KBM-7 (cell line): ENCODE measurements at regions not wholly inside any gene's neighbourhood (a gene's known extent, or its start where the extent isn't known, plus 50 kb on each side); places are given as distances from the start of the nearest gene placed in this dataset.

Source experiments
- DNase-seq: peaks from one replicate; pipeline ENCODE4 v3.0.0-alpha.2; 2015
- in situ Hi-C: fragments of 300-500 bp; cut with MboI; formaldehyde crosslinking; loops from 2 replicates; pipeline ENCODE4 v1.14.3; 2020; ENCODE audit warnings: low sequenced_read_pairs, low pct_unique_long_range_greater_than_20kb, mixed read lengths

DNA sequence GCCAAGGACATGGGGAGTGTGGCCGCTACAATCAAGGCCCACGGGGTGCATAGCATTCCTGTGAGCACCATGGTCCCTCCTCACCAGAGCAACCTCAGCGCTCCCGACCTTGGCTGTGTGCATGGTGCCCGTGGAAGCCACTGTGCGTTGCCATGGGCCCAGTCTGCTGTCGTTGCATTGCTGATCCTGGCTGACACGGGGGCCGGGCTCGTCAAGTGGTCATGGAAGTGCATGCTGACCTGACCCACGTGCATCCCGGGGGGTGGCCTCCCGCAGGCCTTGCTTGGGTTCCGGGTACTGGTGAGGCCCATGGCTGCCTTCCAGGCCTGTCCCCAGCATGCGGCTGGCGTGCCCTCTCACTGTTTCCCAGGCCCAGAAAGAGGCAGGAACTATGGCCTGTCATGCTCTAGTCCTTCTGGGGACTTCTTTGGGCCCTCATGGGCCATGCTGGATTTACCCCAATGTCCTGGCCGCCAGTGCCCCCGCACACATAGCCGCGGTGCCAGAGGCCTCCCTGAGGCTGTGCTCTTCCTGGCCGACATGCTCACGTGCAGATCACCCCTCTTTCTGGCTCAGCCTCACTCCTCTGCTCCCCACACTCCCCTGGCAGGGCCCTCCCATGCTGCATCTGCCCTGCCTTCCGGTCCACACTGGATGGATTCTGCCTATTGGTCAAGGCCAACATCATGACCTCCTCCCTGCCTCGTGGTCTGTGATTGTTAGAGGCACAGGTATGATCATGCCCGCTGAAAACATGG lies 1258.0 kb downstream of the BRD1 start:
- DNase-seq = no peak
- in situ Hi-C loops = no loop called here

DNA sequence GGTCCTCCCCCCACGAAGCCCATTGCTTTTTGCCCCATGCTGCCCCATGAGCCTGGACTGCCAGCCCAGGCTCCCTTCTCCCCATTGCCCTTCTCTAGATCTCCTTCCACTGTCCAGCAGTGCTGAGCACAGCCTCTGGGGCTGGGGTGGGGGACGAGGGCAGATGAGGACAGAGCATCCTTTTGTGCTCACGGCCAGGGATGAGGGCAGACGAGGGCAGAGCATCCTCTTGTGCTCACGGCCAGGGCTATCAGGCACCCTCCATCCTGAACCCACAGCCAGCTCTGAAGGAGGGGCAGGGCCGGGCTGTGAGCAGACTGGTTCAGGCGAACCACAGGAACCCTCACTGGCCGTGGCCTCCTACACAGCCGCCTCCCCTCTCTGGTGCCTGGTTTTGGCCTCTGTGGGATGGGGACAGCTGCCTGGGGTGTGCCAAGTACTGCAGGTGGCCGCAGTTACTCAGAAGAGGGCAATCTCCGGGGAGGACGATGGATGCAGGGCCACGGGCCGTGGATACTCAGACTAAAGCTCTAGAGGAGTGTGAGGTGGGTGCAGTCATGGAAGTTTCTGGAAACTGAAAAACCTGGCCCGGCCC lies 1258.8 kb downstream of the BRD1 start:
- no peak for DNase-seq
- in situ Hi-C loops = no loop called here

GRCh38 chr22:48567213-48567975 lies 1260.3 kb downstream of the BRD1 start:
- in situ Hi-C loops = no loop called here
- peak; percentile 21 for DNase-seq

- in situ Hi-C loops = no loop called here
Measured at GRCh38 chr22:48566741-48567140, 1260.9 kb downstream of the BRD1 start.

GRCh38 chr22:48565901-48566501 lies 1261.7 kb downstream of the BRD1 start:
- DNase-seq = no peak
- in situ Hi-C loops = no loop called here

More at GRCh38 chr22:48566741-48567140, 1260.9 kb downstream of the BRD1 start:
- DNase-seq = no peak

- no peak for DNase-seq
- in situ Hi-C loops = no loop called here
Measured at GRCh38 chr22:48564995-48565394, 1262.7 kb downstream of the BRD1 start.

DNA sequence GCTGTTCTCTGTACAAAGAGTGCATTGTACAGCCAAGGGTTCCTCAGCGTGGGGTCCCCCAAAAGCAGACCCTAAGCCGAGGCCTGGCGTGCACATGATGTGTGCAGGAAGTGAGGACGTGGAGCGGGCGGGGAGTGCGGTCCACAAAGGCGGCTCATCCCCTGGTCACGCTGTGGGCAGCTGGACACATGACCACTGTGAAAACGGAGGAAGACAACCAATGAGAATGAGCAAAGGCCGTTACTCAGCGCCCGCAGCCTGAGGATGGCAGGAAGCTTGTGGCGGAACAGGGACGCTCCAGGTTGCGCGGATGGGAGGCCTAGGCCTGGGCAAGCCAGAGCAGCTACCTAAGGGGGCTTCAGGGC lies 1263.7 kb downstream of the BRD1 start:
- in situ Hi-C loops = no loop called here
- DNase-seq = no peak

DNA sequence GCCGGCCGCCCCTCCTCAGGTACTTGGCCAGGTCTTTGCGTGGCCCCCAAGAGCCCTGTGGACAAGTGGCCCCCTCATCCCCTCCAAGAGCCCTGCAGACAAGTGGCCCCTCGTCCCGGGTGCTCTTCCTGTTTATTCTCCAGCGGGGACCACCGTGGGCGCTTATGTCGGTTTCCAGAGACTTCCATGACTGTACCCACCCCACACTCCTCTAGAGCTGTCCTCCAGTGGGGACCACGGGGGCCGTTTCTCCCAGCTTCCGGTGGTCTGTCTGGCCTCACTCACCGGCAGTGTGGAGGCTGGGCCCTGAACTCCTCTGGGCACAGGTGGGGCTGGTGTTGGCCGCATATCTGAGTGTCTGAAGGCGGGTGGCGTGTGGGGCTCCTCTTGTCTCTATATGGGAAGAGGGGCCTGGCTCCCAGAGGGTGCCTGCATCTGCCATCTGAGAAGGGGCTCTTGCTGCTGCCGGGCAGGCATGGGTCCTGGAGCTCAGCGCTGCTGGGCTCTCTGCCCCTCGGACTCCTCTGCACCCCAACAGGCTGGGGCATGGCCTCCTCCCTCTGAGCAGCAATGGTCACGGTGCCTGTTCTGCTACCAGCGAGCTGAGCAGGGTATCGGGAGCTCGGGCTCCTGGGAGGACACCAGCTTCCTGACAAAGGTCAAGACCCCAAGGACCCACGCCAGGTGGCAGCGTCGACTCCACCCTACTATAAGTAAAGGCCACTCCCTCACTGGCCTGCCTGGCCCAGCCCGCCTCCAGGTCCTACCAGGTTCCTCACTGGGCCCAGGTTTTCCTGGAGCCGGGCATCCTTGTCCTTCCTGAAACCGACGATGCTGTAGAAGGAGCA lies 1264.3 kb downstream of the BRD1 start:
- in situ Hi-C loops = no loop called here
- no peak for DNase-seq

DNA sequence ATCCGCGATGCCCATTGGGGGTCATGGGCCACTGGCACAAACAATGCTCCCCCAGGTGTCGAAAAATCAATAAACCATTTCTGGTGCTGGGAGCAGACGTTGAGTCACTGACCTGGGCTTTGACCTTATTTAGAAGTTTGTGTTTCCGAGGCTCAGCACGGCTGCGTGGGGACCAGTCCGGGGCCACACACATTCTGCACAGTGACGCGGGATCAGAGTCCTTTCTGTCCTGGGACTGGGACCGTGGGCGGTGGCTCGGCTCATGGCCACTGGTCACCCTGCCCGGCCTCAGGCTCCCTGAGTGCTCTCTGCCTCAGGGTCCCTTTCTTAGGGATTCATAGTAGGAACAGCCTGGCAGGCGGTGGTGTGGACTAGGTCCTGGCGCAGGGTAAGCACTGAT lies 1266.0 kb downstream of the BRD1 start:
- in situ Hi-C loops = no loop called here
- DNase-seq = no peak

- DNase-seq = no peak
- in situ Hi-C loops = no loop called here
Measured at GRCh38 chr22:48560836-48561235, 1266.8 kb downstream of the BRD1 start.

- no peak for DNase-seq
- in situ Hi-C loops = no loop called here
Measured at GRCh38 chr22:48560389-48560751, 1267.3 kb downstream of the BRD1 start.

GRCh38 chr22:48559647-48560388 lies 1267.9 kb downstream of the BRD1 start:
- no peak for DNase-seq
- in situ Hi-C loops = no loop called here

- in situ Hi-C loops = no loop called here
- no peak for DNase-seq
Measured at GRCh38 chr22:48558606-48559402, 1268.9 kb downstream of the BRD1 start.

DNA sequence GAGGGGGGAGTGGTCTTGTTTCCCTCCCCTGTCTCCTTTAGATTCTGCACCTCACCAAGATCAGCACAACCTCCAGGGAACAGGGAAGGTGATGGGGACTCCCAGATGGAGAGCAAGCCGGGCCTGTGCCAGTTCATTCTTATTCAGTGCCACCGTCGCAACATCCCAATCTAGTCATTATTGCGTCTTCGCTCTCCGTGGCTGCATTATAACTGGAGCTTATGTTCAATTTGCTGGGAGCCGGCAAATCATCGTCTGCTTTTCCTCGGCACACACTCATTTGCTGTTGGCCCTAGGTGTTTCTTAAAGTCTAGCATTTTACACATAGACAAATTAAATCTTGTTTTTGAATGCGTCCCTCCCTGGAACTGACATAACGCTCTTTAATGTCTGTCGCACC lies 1269.7 kb downstream of the BRD1 start:
- no peak for DNase-seq
- in situ Hi-C loops = no loop called here

GRCh38 chr22:48557473-48557872 lies 1270.2 kb downstream of the BRD1 start:
- DNase-seq = no peak
- in situ Hi-C loops = no loop called here

- no peak for DNase-seq
- in situ Hi-C loops = no loop called here
Measured at GRCh38 chr22:48556751-48557150, 1270.9 kb downstream of the BRD1 start.

DNA sequence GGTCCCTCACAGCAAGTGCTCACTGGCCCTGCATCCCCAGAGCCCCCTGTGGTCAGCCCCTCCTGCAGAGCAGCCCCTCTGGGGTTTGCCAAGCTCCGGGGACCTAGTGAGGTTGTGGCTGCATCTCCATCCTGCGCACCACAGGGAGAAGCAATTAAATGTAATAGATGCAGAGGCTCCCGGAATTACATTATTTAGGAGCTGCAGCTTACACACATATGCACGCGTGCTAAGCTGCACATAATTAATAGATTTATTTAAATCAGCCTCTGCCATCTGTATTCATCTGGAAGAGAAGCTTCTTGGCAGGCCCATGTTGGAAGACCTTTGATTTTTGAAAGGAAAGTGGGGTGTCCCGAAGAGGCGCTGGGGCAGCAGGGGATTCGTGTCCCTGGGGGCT lies 1271.5 kb downstream of the BRD1 start:
- in situ Hi-C loops = no loop called here
- no peak for DNase-seq

GRCh38 chr22:48555606-48556005 lies 1272.1 kb downstream of the BRD1 start:
- in situ Hi-C loops = no loop called here
- no peak for DNase-seq
